Activated CD4-positive, alpha-beta memory T cell treated with anti-CD3 and anti-CD28 coated beads for 36 hours (primary cell): ENCODE measurements at regions not wholly inside any gene's neighbourhood (a gene's known extent, or its start where the extent isn't known, plus 50 kb on each side); places are given as distances from the start of the nearest gene placed in this dataset.

Experiments
- CTCF ChIA-PET: fragments of 350-600 bp; sonication (Branson Sonifier 250); formaldehyde crosslinking; loops from one replicate; lab custom pipeline; 2021; ENCODE audit warnings: antibody characterized with exemption, inconsistent platforms; lab: Charles Lee
- POLR2A ChIA-PET: fragments of 350-600 bp; sonication (Branson Sonifier 250); formaldehyde crosslinking; loops from one replicate; lab custom pipeline; 2021; ENCODE audit warnings: antibody characterized with exemption; lab: Charles Lee
- DNase-seq: peaks from one replicate; pipeline ENCODE4 v3.0.0-alpha.2; 2020
- H3K27ac Mint-ChIP-seq: one replicate; pipeline ENCODE4 v1.8.0; 2021; ENCODE audit warnings: mixed read lengths
- H3K27me3 Mint-ChIP-seq: one replicate; pipeline ENCODE4 v1.8.0; 2021; ENCODE audit warnings: mixed read lengths
- H3K36me3 Mint-ChIP-seq: one replicate; pipeline ENCODE4 v1.8.0; 2021; ENCODE audit warnings: mixed read lengths
- H3K4me1 Mint-ChIP-seq: one replicate; pipeline ENCODE4 v1.8.0; 2021; ENCODE audit warnings: low read depth, mixed read lengths
- H3K4me3 Mint-ChIP-seq: one replicate; pipeline ENCODE4 v1.8.0; 2021; ENCODE audit warnings: mild to moderate bottlenecking, mixed read lengths
- H3K9me3 Mint-ChIP-seq: one replicate; pipeline ENCODE4 v1.8.0; 2021; ENCODE audit warnings: mixed read lengths
- intact Hi-C: fragments of 100-400 bp; cut with micrococcal nuclease; formaldehyde crosslinking; loops from one replicate; pipeline ENCODE4 v1.15.1; 2023

DNA sequence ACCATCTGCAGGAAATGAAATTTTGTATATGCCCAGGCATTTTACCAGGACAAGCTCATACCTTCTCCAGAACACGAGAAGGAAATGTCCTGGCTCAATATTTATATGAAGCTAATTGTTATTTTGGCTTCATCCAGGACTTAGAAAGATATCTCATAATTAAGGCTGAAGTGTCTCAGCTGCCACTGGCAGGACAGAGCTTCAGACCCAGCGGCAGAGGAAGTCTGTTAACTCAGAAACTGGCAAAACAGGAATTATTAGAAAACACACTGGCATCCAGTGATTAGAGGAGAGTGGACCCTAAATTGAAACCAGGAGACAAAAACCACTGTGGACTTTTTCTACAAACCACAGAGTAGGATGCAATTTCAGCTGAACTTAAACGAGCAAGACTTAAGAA lies 329.7 kb downstream of the CYRIA start:
- DNase-seq = no peak
- intact Hi-C loops = no loop called here
- ChIA-PET POLR2A (no interaction called here), CTCF (no interaction called here)
- no peak overlapping the region for H3K4me3 Mint-ChIP-seq
- peaks cover 21% of the 10 kb centered on the region for H3K9me3 Mint-ChIP-seq
- no peaks in the 10 kb centered on the region for H3K4me1 Mint-ChIP-seq
- H3K27ac Mint-ChIP-seq = no peak overlapping the region
- no peaks in the 10 kb centered on the region for H3K27me3 Mint-ChIP-seq
- no peaks in the 10 kb centered on the region for H3K36me3 Mint-ChIP-seq

DNA sequence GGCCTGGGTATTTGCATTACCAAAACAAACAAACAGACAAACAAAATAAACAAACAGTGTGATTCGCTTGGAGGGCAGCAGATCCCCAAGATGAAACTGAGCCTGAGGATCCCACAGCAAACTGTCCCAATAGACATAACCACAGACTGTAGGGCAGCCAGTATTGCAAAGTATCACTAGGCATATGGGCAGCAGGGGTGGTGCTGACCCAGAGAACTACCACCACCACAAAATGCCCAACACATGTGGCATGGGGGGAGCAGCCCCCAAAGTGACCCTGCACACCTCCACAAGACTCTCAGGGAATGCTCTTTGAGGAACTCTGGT lies 330.1 kb downstream of the CYRIA start:
- H3K27ac Mint-ChIP-seq = no peak overlapping the region
- H3K4me3 Mint-ChIP-seq = no peak overlapping the region
- no peak for DNase-seq
- H3K36me3 Mint-ChIP-seq = no peaks in the 10 kb centered on the region
- ChIA-PET POLR2A (no interaction called here), CTCF (no interaction called here)
- peaks cover 21% of the 10 kb centered on the region for H3K9me3 Mint-ChIP-seq
- intact Hi-C loops = no loop called here
- H3K27me3 Mint-ChIP-seq = no peaks in the 10 kb centered on the region
- H3K4me1 Mint-ChIP-seq = no peaks in the 10 kb centered on the region

DNA sequence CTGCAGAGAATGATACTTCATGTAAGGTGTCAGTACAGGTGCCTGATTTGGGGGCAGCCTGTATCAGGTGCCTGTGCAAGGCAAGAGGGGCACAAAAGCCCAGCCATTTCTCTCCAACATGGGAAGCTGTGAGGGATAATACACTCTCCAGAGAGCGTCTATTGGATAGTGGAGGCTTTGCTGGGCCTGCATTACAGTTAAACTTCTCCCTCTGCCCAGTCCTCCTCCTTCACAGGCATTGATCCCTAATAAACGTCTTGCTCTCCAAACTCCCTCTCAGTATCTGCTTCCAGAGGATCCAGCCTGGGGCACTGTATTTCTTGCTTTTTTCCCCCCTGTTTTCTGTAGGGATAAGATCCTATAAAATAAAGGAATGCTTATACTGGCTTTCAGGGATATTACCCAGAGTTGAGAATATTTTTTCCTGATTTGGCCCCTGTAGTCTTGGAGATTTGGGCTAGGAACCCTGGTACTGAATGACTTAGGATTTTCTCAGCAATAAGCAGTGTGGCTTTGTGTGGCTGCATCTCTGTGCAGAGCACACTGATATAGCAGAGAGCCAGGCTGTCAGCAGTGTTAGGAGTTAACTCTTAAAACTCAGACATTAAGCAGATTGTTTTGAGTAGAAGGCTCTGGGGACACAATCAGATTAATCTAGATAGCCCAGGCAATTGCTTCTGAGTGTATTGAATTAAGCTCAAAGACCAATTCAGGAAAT lies 330.6 kb downstream of the CYRIA start:
- Mint-ChIP-seq H3K27ac (no peak overlapping the region), H3K27me3 (no peaks in the 10 kb centered on the region), H3K4me1 (no peaks in the 10 kb centered on the region), H3K4me3 (no peak overlapping the region), H3K36me3 (no peaks in the 10 kb centered on the region), H3K9me3 (peaks cover 19% of the 10 kb centered on the region)
- DNase-seq = no peak
- intact Hi-C loops = no loop called here
- POLR2A ChIA-PET = no interaction called here
- CTCF ChIA-PET = no interaction called here

- CTCF ChIA-PET = no interaction called here
- DNase-seq = no peak
- Mint-ChIP-seq H3K27ac (no peak overlapping the region), H3K4me1 (no peaks in the 10 kb centered on the region), H3K9me3 (peaks cover 12% of the 10 kb centered on the region), H3K4me3 (no peak overlapping the region), H3K27me3 (no peaks in the 10 kb centered on the region), H3K36me3 (no peaks in the 10 kb centered on the region)
- POLR2A ChIA-PET = no interaction called here
- intact Hi-C loops = no loop called here
Measured at GRCh38 chr2:16334366-16334765, 331.3 kb downstream of the CYRIA start.

- no peak overlapping the region for H3K4me3 Mint-ChIP-seq
- no peak overlapping the region for H3K27ac Mint-ChIP-seq
- H3K9me3 Mint-ChIP-seq = peaks cover 8% of the 10 kb centered on the region
- intact Hi-C loops = no loop called here
- POLR2A ChIA-PET = no interaction called here
- no peak for DNase-seq
- H3K4me1 Mint-ChIP-seq = no peaks in the 10 kb centered on the region
- H3K27me3 Mint-ChIP-seq = no peaks in the 10 kb centered on the region
- no peaks in the 10 kb centered on the region for H3K36me3 Mint-ChIP-seq
- CTCF ChIA-PET = no interaction called here
Measured at GRCh38 chr2:16333681-16334080, 332.0 kb downstream of the CYRIA start.

GRCh38 chr2:16332681-16333557 lies 332.7 kb downstream of the CYRIA start:
- H3K27me3 Mint-ChIP-seq = no peaks in the 10 kb centered on the region
- CTCF ChIA-PET = no interaction called here
- H3K9me3 Mint-ChIP-seq = peaks cover 2% of the 10 kb centered on the region
- H3K27ac Mint-ChIP-seq = no peak overlapping the region
- no peak for DNase-seq
- POLR2A ChIA-PET = interaction anchor here (0.6 kb wide), 1 partner anchor 733 kb away, joined by 5 read pairs; no protein-coding TSS in a partner anchor
- no peak overlapping the region for H3K4me3 Mint-ChIP-seq
- H3K36me3 Mint-ChIP-seq = no peaks in the 10 kb centered on the region
- intact Hi-C loops = no loop called here
- no peaks in the 10 kb centered on the region for H3K4me1 Mint-ChIP-seq

- ChIA-PET CTCF (no interaction called here), POLR2A (no interaction called here)
- no peaks in the 10 kb centered on the region for H3K9me3 Mint-ChIP-seq
- intact Hi-C loops = no loop called here
- H3K4me1 Mint-ChIP-seq = no peaks in the 10 kb centered on the region
- no peaks in the 10 kb centered on the region for H3K27me3 Mint-ChIP-seq
- H3K27ac Mint-ChIP-seq = no peak overlapping the region
- H3K36me3 Mint-ChIP-seq = no peaks in the 10 kb centered on the region
- no peak overlapping the region for H3K4me3 Mint-ChIP-seq
- DNase-seq = no peak
Measured at GRCh38 chr2:16331772-16332171, 333.9 kb downstream of the CYRIA start.

DNA sequence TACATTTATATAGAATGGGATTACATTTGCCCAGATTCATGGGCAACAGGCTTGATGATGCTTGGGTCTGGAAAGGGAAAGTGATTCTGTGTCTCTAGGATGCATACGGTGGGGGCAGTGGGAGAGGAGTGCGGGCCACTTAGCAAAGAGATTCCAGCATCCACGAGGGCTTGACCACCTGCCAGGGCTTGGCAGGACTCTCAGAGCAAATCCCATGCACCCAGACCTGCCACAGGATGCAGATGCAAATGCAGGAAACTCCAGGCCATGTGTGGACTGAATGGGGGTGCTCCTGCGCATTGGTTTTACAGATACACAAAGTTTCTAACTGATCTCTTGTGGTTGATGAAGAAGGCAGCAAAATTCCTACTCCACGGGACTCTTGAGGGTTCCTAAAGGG lies 334.7 kb downstream of the CYRIA start:
- DNase-seq = no peak
- Mint-ChIP-seq H3K9me3 (no peaks in the 10 kb centered on the region), H3K4me1 (no peaks in the 10 kb centered on the region), H3K27ac (no peak overlapping the region), H3K36me3 (no peaks in the 10 kb centered on the region), H3K27me3 (no peaks in the 10 kb centered on the region), H3K4me3 (no peak overlapping the region)
- intact Hi-C loops = no loop called here
- ChIA-PET POLR2A (no interaction called here), CTCF (no interaction called here)

DNA sequence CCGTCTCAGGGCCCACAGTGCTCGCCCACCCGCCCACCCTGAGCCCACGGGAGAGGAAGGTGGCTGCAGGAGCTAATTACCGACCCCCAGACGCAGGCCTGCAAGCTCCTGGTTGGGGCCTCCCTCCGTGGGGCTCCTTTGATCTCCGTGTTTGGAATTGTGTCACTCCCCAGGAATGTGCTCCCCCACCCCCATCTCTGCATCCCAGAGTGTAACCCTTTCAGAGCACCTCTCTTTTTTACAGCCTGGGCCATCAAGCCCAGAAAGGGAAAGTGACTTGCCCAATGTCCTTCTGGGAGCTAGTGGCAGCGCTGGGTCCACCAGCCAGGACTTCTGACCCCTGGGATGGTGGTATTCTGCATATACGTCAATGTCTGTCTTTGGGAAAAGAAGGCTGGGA lies 335.1 kb downstream of the CYRIA start:
- Mint-ChIP-seq H3K27me3 (no peaks in the 10 kb centered on the region), H3K4me3 (no peak overlapping the region), H3K36me3 (no peaks in the 10 kb centered on the region), H3K4me1 (no peaks in the 10 kb centered on the region), H3K27ac (no peak overlapping the region), H3K9me3 (no peaks in the 10 kb centered on the region)
- CTCF ChIA-PET = no interaction called here
- POLR2A ChIA-PET = no interaction called here
- no peak for DNase-seq
- intact Hi-C loops = no loop called here

GRCh38 chr2:16330012-16330411 lies 335.6 kb downstream of the CYRIA start:
- H3K9me3 Mint-ChIP-seq = no peaks in the 10 kb centered on the region

DNA sequence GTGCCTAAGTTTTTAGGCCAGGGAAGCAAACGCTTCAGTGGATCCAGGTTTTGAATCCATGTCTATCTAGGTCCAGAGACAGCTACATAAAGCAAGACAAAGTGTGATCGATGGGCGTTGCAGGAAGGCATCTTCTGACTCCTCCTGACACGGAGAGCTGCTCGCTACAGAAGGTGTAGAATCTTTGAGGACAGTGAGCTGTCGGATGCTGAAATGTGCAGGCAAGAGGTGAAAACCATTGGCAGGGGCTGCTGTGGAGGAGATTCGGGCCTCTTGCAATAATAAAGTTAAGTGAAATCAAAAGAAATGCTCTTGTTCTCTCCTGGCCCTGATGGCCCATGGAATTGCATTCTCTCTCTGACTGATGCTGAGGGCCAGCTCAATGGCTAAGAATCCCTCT lies 336.2 kb downstream of the CYRIA start:
- DNase-seq = no peak
- Mint-ChIP-seq H3K27ac (no peak overlapping the region), H3K9me3 (no peaks in the 10 kb centered on the region), H3K4me3 (no peak overlapping the region), H3K27me3 (no peaks in the 10 kb centered on the region), H3K4me1 (no peaks in the 10 kb centered on the region), H3K36me3 (no peaks in the 10 kb centered on the region)
- CTCF ChIA-PET = no interaction called here
- intact Hi-C loops = no loop called here
- POLR2A ChIA-PET = no interaction called here

More at GRCh38 chr2:16330012-16330411, 335.6 kb downstream of the CYRIA start:
- CTCF ChIA-PET = no interaction called here
- no peak for DNase-seq
- no peaks in the 10 kb centered on the region for H3K27me3 Mint-ChIP-seq
- intact Hi-C loops = no loop called here
- no peak overlapping the region for H3K27ac Mint-ChIP-seq
- no peaks in the 10 kb centered on the region for H3K36me3 Mint-ChIP-seq
- no peak overlapping the region for H3K4me3 Mint-ChIP-seq
- no peaks in the 10 kb centered on the region for H3K4me1 Mint-ChIP-seq
- POLR2A ChIA-PET = no interaction called here

- Mint-ChIP-seq H3K36me3 (no peaks in the 10 kb centered on the region), H3K4me3 (no peak overlapping the region), H3K27me3 (no peaks in the 10 kb centered on the region), H3K27ac (no peak overlapping the region), H3K4me1 (no peaks in the 10 kb centered on the region), H3K9me3 (no peaks in the 10 kb centered on the region)
- CTCF ChIA-PET = no interaction called here
- POLR2A ChIA-PET = interaction anchor here (0.7 kb wide), 1 partner anchor 275 kb away, joined by 3 read pairs; no protein-coding TSS in a partner anchor
- intact Hi-C loops = no loop called here
- DNase-seq = no peak
Measured at GRCh38 chr2:16328521-16329190, 337.0 kb downstream of the CYRIA start.
